ENCODE measurements at regions not wholly inside any gene's neighbourhood (a gene's known extent, or its start where the extent isn't known, plus 50 kb on each side); places are given as distances from the start of the nearest gene placed in this dataset.

DNA sequence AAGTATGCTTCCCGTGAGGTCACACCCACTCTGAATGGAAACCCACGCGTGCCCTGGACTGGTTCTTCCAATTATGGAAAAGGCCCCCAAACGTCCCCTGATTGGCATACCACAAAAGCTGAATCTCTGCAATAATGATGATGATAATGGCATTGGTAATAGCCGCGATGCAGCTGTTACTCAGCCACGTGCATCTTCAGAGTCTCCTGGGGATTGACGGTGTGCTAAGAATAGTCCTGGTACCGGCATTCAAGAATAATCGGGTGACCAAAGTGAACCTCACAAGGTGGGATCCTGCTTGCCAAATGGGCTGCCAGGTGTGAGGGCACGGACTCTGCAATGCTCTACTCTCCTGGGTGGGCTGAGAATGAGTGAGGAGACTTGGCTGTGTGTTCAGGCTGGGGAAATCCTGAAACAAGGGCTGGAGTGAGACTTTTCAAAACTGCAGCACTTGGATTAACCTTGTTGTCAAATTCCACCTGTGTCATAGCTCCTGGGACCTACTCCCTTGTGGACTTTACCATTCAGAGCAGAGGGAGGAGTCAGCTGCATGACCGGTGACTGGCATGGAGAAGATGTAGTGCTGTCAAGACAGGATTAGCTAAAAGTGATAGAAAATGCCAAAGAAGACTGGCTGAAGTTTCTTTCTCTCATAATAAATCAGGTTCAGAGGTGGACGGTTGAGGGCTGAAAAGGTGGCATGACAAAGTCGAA, 615.4 kb downstream of the MID1IP1 start:
- DNase-seq: no peak
- Histone ChIP-seq H3K27me3 (ENCODE audit: insufficient read depth) (peaks cover 9% of the 10 kb centered on the region; the same call in 1 of the 2 replicates), H3F3A (replicated peaks; ENCODE audit: insufficient read depth) (no peaks in the 10 kb centered on the region), H3K4me1 (ENCODE audit: control insufficient read depth in 1 of 2, insufficient read depth in 2 of 2, low read depth in 1 of 2, low read length in 1 of 2) (peaks cover 0 to 17% of the 10 kb centered on the region in 2 experiments; a peak in 1 of 4 replicates), H3K9ac (no peak overlapping the region), H3K9me2 (no peaks in the 10 kb centered on the region), H3K9me3 (no peaks in the 10 kb centered on the region), H3K36me3 (replicated peaks in 1 of 2; ENCODE audit: control insufficient read depth in 1 of 2, insufficient read depth in 2 of 2, low read length in 1 of 2) (no peaks in the 10 kb centered on the region), H3K4me2 (no peak overlapping the region), H3K4me3 (ENCODE audit: low read depth in 2 of 2, low read length in 1 of 2) (no peak overlapping the region), H2AFZ (ENCODE audit: low read depth) (no peak overlapping the region), H3K27ac (ENCODE audit: low read depth in 2 of 2, low read length in 1 of 2) (no peak overlapping the region), H3K79me2 (ENCODE audit: insufficient read depth) (no peaks in the 10 kb centered on the region), H4K20me1 (ENCODE audit: insufficient read depth) (no peaks in the 10 kb centered on the region)
- ChIA-PET POLR2A (no interaction called here), CTCF (no interaction called here)
- TF ChIP-seq TCF12 (IDR thresholded peaks at IDR 0.05): no peak
- TF ChIP-seq RXRA (IDR thresholded peaks at IDR 0.05; ENCODE audit: borderline replicate concordance, low read depth): no peak
- no peak for TF ChIP-seq ZBTB33 (IDR thresholded peaks at IDR 0.05; ENCODE audit: borderline replicate concordance, low read depth)
- no peak for TF ChIP-seq FOXJ3 (CRISPR knock-in tag; IDR thresholded peaks at IDR 0.05)
- TF ChIP-seq ELF1 (IDR thresholded peaks at IDR 0.05): no peak
- no peak for TF ChIP-seq EZH2phosphoT487 (IDR thresholded peaks at IDR 0.05; ENCODE audit: borderline replicate concordance, low read depth)
- TF ChIP-seq SIN3A (IDR thresholded peaks at IDR 0.05; ENCODE audit: borderline replicate concordance, low read depth, low read length): no peak
- TF ChIP-seq, protein P1, sequence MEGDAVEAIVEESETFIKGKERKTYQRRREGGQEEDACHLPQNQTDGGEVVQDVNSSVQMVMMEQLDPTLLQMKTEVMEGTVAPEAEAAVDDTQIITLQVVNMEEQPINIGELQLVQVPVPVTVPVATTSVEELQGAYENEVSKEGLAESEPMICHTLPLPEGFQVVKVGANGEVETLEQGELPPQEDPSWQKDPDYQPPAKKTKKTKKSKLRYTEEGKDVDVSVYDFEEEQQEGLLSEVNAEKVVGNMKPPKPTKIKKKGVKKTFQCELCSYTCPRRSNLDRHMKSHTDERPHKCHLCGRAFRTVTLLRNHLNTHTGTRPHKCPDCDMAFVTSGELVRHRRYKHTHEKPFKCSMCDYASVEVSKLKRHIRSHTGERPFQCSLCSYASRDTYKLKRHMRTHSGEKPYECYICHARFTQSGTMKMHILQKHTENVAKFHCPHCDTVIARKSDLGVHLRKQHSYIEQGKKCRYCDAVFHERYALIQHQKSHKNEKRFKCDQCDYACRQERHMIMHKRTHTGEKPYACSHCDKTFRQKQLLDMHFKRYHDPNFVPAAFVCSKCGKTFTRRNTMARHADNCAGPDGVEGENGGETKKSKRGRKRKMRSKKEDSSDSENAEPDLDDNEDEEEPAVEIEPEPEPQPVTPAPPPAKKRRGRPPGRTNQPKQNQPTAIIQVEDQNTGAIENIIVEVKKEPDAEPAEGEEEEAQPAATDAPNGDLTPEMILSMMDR (IDR thresholded peaks at IDR 0.05): no peak
- no peak for TF ChIP-seq RAD21 (IDR thresholded peaks at IDR 0.05; ENCODE audit: low read length)
- TF ChIP-seq POLR2AphosphoS5 (IDR thresholded peaks at IDR 0.05; ENCODE audit: low read depth, low read length): no peak
- no peak for TF ChIP-seq REST (IDR thresholded peaks at IDR 0.05; ENCODE audit: low read depth, low read length)
- 52% methylated on average over 14 of the region's 14 CpGs for WGBS (ENCODE audit: low lambda C conversion rate)
